BLaER1 (cell line): ENCODE measurements at regions not wholly inside any gene's neighbourhood (a gene's known extent, or its start where the extent isn't known, plus 50 kb on each side); places are given as distances from the start of the nearest gene placed in this dataset.

Experiments
- H3K27ac ChIP-seq: shearing (Covaris generic); formaldehyde crosslinking; 2 replicates; pipeline ENCODE4 v1.8.1; 2022
- H3K27me3 ChIP-seq: shearing (Covaris generic); formaldehyde crosslinking; 2 replicates; pipeline ENCODE4 v1.8.1; 2022
- H3K36me3 ChIP-seq: shearing (Covaris generic); formaldehyde crosslinking; 2 replicates; pipeline ENCODE4 v1.8.1; 2022
- H3K4me1 ChIP-seq: shearing (Covaris generic); formaldehyde crosslinking; 2 replicates; pipeline ENCODE4 v1.8.1; 2022
- H3K4me2 ChIP-seq: shearing (Covaris generic); formaldehyde crosslinking; 2 replicates; pipeline ENCODE4 v1.8.1; 2022
- H3K4me3 ChIP-seq: shearing (Covaris generic); formaldehyde crosslinking; 2 replicates; pipeline ENCODE4 v1.8.1; 2022
- H3K9ac ChIP-seq: shearing (Covaris generic); formaldehyde crosslinking; 2 replicates; pipeline ENCODE4 v1.8.1; 2022
- H3K9me3 ChIP-seq: shearing (Covaris generic); formaldehyde crosslinking; 2 replicates; pipeline ENCODE4 v1.8.1; 2022
- H4K20me1 ChIP-seq: shearing (Covaris generic); formaldehyde crosslinking; 2 replicates; pipeline ENCODE4 v1.8.1; 2022
- Cebpa-rat ChIP-seq: shearing (Covaris generic); IDR thresholded peaks from 2 replicates; pipeline ENCODE4 v1.8.1; 2022

DNA sequence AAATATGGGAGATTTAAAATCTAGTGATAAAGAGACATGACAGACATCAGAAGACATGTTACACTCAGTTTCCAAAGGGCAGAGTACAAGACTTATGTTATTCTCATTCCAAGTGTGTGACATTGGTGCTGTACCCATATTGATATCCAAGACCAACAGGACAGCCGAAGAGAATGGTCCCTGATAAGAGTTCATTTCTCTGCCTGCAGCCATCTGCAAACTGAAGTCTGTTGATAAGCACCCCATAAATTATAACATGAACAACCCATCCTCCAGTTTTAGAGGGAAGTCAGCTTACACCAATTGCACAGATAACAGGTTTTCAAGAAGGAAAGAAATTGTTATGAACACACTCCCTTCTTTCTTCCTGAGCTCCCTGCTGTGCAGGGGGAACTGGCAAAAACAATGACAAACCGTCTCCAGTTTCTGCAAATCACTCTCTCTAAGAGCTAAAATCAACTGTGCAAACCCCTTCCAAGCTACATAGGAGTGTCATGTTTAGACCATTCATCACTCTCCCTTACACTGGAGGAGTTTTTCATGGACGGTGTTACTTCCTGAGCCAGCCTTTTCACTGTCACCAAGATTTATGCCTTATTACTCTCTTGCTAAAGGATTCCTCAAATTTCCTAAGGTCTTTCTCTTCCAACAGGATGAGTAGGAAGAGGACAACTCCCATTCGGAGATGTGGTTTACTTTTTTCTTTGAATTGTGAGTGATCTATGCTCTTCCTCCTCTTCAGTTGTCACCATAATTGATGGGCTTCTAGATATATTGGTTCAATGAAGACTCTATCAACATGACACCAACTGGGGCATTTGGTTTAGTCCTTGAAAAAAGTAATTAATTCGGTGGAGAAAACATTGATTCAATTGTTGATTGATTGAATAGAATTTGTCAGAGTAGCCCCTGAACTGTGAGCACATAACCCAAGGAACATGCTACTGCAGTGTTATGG is 80.3 kb upstream of the FAM171A1 start:
- Histone ChIP-seq H3K4me3 (no peak overlapping the region), H3K4me1 (peaks cover 79% of the 10 kb centered on the region), H3K27me3 (no peaks in the 10 kb centered on the region), H3K9me3 (peaks cover 32% of the 10 kb centered on the region), H3K4me2 (peak overlapping the region; percentile 49), H3K27ac (peak overlapping the region; percentile 48), H3K9ac (no peak overlapping the region), H4K20me1 (no peaks in the 10 kb centered on the region), H3K36me3 (no peaks in the 10 kb centered on the region; the same call in 1 of the 2 replicates)
- TF ChIP-seq Cebpa-rat, result no peak

- Histone ChIP-seq H3K27ac (no peak overlapping the region), H3K4me3 (no peak overlapping the region; the same call in 1 of the 2 replicates), H3K9ac (no peak overlapping the region), H3K36me3 (no peaks in the 10 kb centered on the region), H3K9me3 (peaks cover 32% of the 10 kb centered on the region), H3K4me2 (no peak overlapping the region), H4K20me1 (no peaks in the 10 kb centered on the region), H3K27me3 (no peaks in the 10 kb centered on the region), H3K4me1 (peaks cover 70% of the 10 kb centered on the region)
- no peak for TF ChIP-seq Cebpa-rat
Measured at GRCh38 chr10:15448598-15448997, 77.5 kb upstream of the FAM171A1 start.

DNA sequence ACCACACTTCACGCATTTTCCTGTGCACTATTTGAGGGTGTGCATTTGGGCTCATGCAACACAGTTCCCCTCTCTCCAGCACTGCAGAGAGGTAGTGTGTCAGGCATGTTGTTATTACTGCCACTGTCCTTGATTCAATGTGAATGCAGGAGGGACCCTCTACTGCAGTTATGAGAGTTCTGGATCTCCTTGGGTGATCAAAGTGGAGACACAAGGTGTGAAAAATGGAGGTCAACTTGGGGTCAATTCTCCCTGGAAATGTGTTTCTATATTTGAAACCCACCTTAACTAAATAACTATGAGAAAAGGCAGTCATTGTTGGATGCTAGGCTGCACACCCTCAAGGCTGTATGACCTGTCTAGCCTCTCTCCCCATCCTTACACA is 73.9 kb upstream of the FAM171A1 start:
- Histone ChIP-seq H4K20me1 (no peaks in the 10 kb centered on the region), H3K27ac (no peak overlapping the region), H3K4me3 (no peak overlapping the region), H3K4me2 (peak overlapping the region; percentile 62), H3K27me3 (no peaks in the 10 kb centered on the region), H3K36me3 (no peaks in the 10 kb centered on the region), H3K9ac (no peak overlapping the region), H3K4me1 (peaks cover 51% of the 10 kb centered on the region), H3K9me3 (peaks cover 28% of the 10 kb centered on the region)
- no peak for TF ChIP-seq Cebpa-rat

DNA sequence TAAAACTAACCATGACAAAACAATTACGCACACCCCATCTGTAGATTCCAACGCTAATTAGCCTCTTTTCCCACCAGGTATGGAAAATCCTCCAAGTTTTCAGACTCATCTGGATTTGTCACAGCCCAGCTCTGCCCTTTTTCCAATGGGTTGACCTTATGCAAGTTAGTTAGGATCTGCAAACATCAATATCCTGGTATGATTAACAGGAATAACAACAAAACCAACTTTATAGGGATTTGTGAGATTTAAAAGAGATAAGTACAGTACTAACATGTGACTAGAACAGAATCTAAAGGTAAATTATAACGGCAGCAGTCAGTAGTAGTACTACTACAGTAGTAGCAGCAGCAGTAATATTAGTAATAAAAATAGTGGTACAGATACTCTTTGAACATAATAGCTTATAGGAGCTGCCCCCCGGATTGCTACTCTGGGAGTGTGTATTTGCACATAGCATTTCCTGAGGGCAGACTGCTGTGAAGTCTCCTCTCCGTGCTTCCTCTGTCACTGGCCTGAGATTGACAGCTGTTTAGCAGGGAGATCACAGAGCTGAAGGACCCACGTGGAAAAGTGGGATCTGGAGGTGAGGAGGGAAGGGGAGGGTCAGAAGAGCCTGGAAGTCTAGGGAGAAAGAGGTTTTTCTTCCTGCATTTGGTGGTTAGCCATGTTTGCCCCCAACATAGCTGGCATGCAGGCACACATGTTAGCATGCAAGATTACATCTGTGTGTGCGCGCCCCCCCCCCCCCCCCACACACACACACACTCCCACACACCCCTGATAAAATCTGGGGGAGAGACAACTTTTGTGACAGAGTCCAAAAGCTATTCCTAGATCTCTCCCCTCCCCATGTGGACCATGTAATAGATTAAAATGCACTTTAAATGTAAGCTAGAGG is 73.3 kb upstream of the FAM171A1 start:
- Histone ChIP-seq H3K36me3 (no peaks in the 10 kb centered on the region), H3K27ac (peak overlapping the region; percentile 35; the same call in 1 of the 2 replicates), H3K4me2 (peak overlapping the region; percentile 62), H3K9me3 (peaks cover 24% of the 10 kb centered on the region), H3K4me3 (no peak overlapping the region), H3K9ac (peak overlapping the region; percentile 48; the same call in 1 of the 2 replicates), H3K27me3 (no peaks in the 10 kb centered on the region), H3K4me1 (peaks cover 52% of the 10 kb centered on the region), H4K20me1 (no peaks in the 10 kb centered on the region)
- TF ChIP-seq Cebpa-rat, result no peak

- H3K9me3 ChIP-seq, result peaks cover 5% of the 10 kb centered on the region; the same call in 1 of the 2 replicates
- H3K4me1 ChIP-seq, result peaks cover 55% of the 10 kb centered on the region
- H4K20me1 ChIP-seq, result no peaks in the 10 kb centered on the region
- no peak overlapping the region for H3K9ac ChIP-seq
- no peak overlapping the region for H3K4me3 ChIP-seq
- no peaks in the 10 kb centered on the region for H3K36me3 ChIP-seq
- H3K4me2 ChIP-seq, result no peak overlapping the region
- no peak for TF ChIP-seq Cebpa-rat
- H3K27me3 ChIP-seq, result no peaks in the 10 kb centered on the region
- no peak overlapping the region for H3K27ac ChIP-seq
Measured at GRCh38 chr10:15442056-15442455, 71.0 kb upstream of the FAM171A1 start.

GRCh38 chr10:15440204-15440711 is 69.2 kb upstream of the FAM171A1 start:
- no peaks in the 10 kb centered on the region for H3K27me3 ChIP-seq
- H3K9me3 ChIP-seq, result no peaks in the 10 kb centered on the region
- H3K4me2 ChIP-seq, result peak overlapping the region; percentile 72
- peak overlapping the region; percentile 81; the same call in 1 of the 2 replicates for H3K27ac ChIP-seq
- TF ChIP-seq Cebpa-rat, result no peak
- peak overlapping the region; percentile 68; the same call in 1 of the 2 replicates for H3K9ac ChIP-seq
- H3K4me3 ChIP-seq, result no peak overlapping the region
- no peaks in the 10 kb centered on the region for H3K36me3 ChIP-seq
- H4K20me1 ChIP-seq, result no peaks in the 10 kb centered on the region
- peaks cover 68% of the 10 kb centered on the region for H3K4me1 ChIP-seq

GRCh38 chr10:15439341-15439842 is 68.3 kb upstream of the FAM171A1 start:
- Histone ChIP-seq H3K4me3 (peak overlapping the region; percentile 40; the same call in 1 of the 2 replicates), H3K27me3 (no peaks in the 10 kb centered on the region), H3K9me3 (no peaks in the 10 kb centered on the region), H3K9ac (peak overlapping the region; percentile 68), H3K4me2 (peak overlapping the region; percentile 72), H4K20me1 (no peaks in the 10 kb centered on the region), H3K36me3 (no peaks in the 10 kb centered on the region), H3K27ac (peak overlapping the region; percentile 81), H3K4me1 (peaks cover 68% of the 10 kb centered on the region)
- no peak for TF ChIP-seq Cebpa-rat

GRCh38 chr10:15436696-15437095 is 65.6 kb upstream of the FAM171A1 start:
- Histone ChIP-seq H3K27ac (no peak overlapping the region), H3K27me3 (no peaks in the 10 kb centered on the region), H4K20me1 (no peaks in the 10 kb centered on the region), H3K4me1 (peaks cover 73% of the 10 kb centered on the region), H3K9me3 (no peaks in the 10 kb centered on the region), H3K9ac (no peak overlapping the region), H3K4me2 (peak overlapping the region; percentile 31), H3K36me3 (no peaks in the 10 kb centered on the region), H3K4me3 (no peak overlapping the region)
- TF ChIP-seq Cebpa-rat, result no peak

DNA sequence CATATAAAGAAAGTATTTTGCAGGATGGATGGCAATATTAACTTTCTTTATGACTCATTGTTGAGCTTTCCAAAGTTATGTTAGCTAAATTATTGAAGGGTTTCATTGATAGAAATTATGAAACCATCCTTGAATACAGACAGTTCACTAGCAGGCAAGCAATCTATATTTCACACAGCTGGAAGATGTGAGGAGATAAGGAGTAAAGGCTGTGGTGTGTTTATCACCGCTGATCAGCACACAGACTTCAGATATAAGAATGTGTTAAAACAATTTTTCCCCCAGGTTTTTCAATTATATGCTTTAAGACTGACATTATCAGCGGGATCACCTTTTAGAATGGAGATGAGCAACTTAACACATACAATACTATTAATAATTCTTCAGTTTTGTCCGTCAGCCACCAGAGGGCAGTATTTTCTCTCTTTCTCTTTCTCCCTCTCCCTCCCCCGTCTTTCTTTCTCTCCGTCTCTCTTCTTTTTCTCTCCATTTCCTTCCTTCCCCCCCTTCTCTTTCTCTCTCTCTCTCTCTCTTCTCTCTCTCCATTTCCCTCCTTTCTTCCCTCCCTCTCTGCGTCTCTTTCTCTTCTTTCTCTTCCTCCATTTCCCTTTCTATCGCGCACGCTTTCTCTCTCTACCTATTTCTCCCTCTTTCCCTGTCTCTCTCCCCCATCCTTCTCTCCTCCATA is 62.9 kb upstream of the FAM171A1 start:
- Histone ChIP-seq H3K4me2 (peak overlapping the region; percentile 77), H4K20me1 (no peaks in the 10 kb centered on the region), H3K4me3 (peak overlapping the region; percentile 58), H3K36me3 (no peaks in the 10 kb centered on the region), H3K4me1 (peaks cover 51% of the 10 kb centered on the region), H3K27ac (peak overlapping the region; percentile 69), H3K9ac (peak overlapping the region; percentile 65), H3K27me3 (no peaks in the 10 kb centered on the region), H3K9me3 (no peaks in the 10 kb centered on the region)
- no peak for TF ChIP-seq Cebpa-rat
